CD14-positive monocyte (primary cell): ENCODE measurements at regions not wholly inside any gene's neighbourhood (a gene's known extent, or its start where the extent isn't known, plus 50 kb on each side); places are given as distances from the start of the nearest gene placed in this dataset.
"Not testable (repeated sequence)": the region's sequence is repeated elsewhere in the genome, so short reads cannot be mapped to it uniquely, and the experiment has no call there.

ENCODE experiments used
- DNase-seq, 3 donors: peaks; one replicate each; pipeline ENCODE4 v3.0.0-alpha.2; 2011 to 2022
- H2AFZ ChIP-seq: 2 replicates; pipeline ENCODE4 v1.6.0; 2012; ENCODE audit warnings: mild to moderate bottlenecking, low read depth, low read length, inconsistent platforms; ENCODE audit not compliant: insufficient read depth, poor library complexity, severe bottlenecking
- H3K27ac ChIP-seq, 2 donors: 1 replicate in 1 of 2; 2 replicates in 1 of 2; pipeline ENCODE4 v1.5.1; 2012 to 2013; ENCODE audit warnings: low read length in 2 of 2, control low read depth in 1 of 2, inconsistent platforms in 1 of 2, low read depth in 1 of 2, mild to moderate bottlenecking in 1 of 2
- H3K27me3 ChIP-seq, 2 donors: one replicate each; pipeline versions ENCODE4 v1.6.0 to v1.6.1; 2011 to 2013; ENCODE audit warnings: low read length in 2 of 2; ENCODE audit not compliant: control insufficient read depth in 2 of 2, insufficient read depth in 2 of 2
- H3K36me3 ChIP-seq, 2 donors: replicated peaks in 1 of 2; 1 replicate in 1 of 2; 2 replicates in 1 of 2; pipeline versions ENCODE4 v1.5.1 to v1.6.1; 2012 to 2013; ENCODE audit warnings: low read length in 2 of 2, control low read depth in 1 of 2, inconsistent platforms in 1 of 2, mild to moderate bottlenecking in 1 of 2; ENCODE audit not compliant: insufficient read depth in 2 of 2, control insufficient read depth in 1 of 2
- H3K4me1 ChIP-seq, 2 donors: 1 replicate in 1 of 2; 2 replicates in 1 of 2; pipeline versions ENCODE4 v1.5.1 to v1.6.1; 2012 to 2013; ENCODE audit warnings: low read length in 2 of 2, control low read depth in 1 of 2, inconsistent platforms in 1 of 2, mild to moderate bottlenecking in 1 of 2, moderate library complexity in 1 of 2; ENCODE audit not compliant: insufficient read depth in 2 of 2, control insufficient read depth in 1 of 2
- H3K4me2 ChIP-seq: replicated peaks from 2 replicates; pipeline ENCODE3; 2012; ENCODE audit warnings: low read length, moderate library complexity, mild to moderate bottlenecking; ENCODE audit not compliant: poor library complexity, severe bottlenecking; ENCODE audit errors: extremely low read depth
- H3K4me3 ChIP-seq, 3 experiments: fragments of 200-600 bp in 1 of 3; sonication (generic) in 1 of 3; replicated peaks in 1 of 3; 1 replicate in 2 of 3; 2 replicates in 1 of 3; pipeline ENCODE4 v1.5.1; 2011 to 2013; ENCODE audit warnings: low read length in 3 of 3, mild to moderate bottlenecking in 3 of 3, control low read depth in 2 of 3, low read depth in 2 of 3, inconsistent platforms in 1 of 3, moderate library complexity in 1 of 3
- H3K79me2 ChIP-seq: 2 replicates; pipeline ENCODE4 v1.6.0; 2012; ENCODE audit warnings: mild to moderate bottlenecking, control low read depth, inconsistent platforms, low read length, moderate library complexity; ENCODE audit not compliant: insufficient read depth
- H3K9ac ChIP-seq: 2 replicates; pipeline ENCODE4 v1.6.0; 2017; ENCODE audit warnings: low read length, mild to moderate bottlenecking; ENCODE audit not compliant: insufficient read depth, poor library complexity, severe bottlenecking
- H3K9me3 ChIP-seq, 2 donors: replicated peaks in 1 of 2; 1 replicate in 1 of 2; 2 replicates in 1 of 2; pipeline versions ENCODE4 v1.5.1 to v1.6.1; 2012 to 2013; ENCODE audit warnings: low read length in 2 of 2, control low read depth in 1 of 2; ENCODE audit not compliant: control insufficient read depth in 1 of 2, insufficient read depth in 1 of 2
- H4K20me1 ChIP-seq: 2 replicates; pipeline ENCODE4 v1.6.0; 2012; ENCODE audit warnings: mild to moderate bottlenecking, low read length, control low read depth, moderate library complexity; ENCODE audit not compliant: insufficient read depth
- H3K27ac Mint-ChIP-seq, 7 donors: one replicate each; pipeline ENCODE4 v1.8.0; 2020; ENCODE audit warnings: mild to moderate bottlenecking in 7 of 7, mixed read lengths in 7 of 7, moderate library complexity in 6 of 7, inconsistent platforms in 2 of 7
- H3K27me3 Mint-ChIP-seq, 3 donors: one replicate each; pipeline ENCODE4 v1.8.0; 2021 to 2022; ENCODE audit warnings: low read depth in 3 of 3, mild to moderate bottlenecking in 3 of 3, mixed read lengths in 3 of 3, moderate library complexity in 3 of 3, inconsistent platforms in 1 of 3
- H3K36me3 Mint-ChIP-seq, 2 donors: one replicate each; pipeline ENCODE4 v1.8.0; 2020; ENCODE audit warnings: mixed read lengths in 2 of 2, inconsistent platforms in 1 of 2, mild to moderate bottlenecking in 1 of 2
- H3K4me1 Mint-ChIP-seq: one replicate; pipeline ENCODE4 v1.8.0; 2020; ENCODE audit warnings: mild to moderate bottlenecking, mixed read lengths
- H3K4me3 Mint-ChIP-seq, 2 donors: one replicate each; pipeline ENCODE4 v1.8.0; 2020; ENCODE audit warnings: mild to moderate bottlenecking in 2 of 2, mixed read lengths in 2 of 2, moderate library complexity in 1 of 2
- H3K9me3 Mint-ChIP-seq, 7 donors: one replicate each; pipeline ENCODE4 v1.8.0; 2020 to 2022; ENCODE audit warnings: mixed read lengths in 7 of 7, mild to moderate bottlenecking in 6 of 7, moderate library complexity in 6 of 7, inconsistent platforms in 2 of 7
- CTCF ChIP-seq: fragments of 200-600 bp; IDR thresholded peaks from one replicate; pipeline ENCODE4 v1.8.0; 2022; ENCODE audit warnings: antibody characterized with exemption, mild to moderate bottlenecking
- WGBS: methylation state at CpG from one replicate; pipeline ENCODE4 v1.1.5; 2013; ENCODE audit warnings: missing lambda C conversion rate; ENCODE audit not compliant: insufficient coverage; 5-methylcytosine and 5-hydroxymethylcytosine counted together
- intact Hi-C, 2 donors: fragments of 100-400 bp; cut with micrococcal nuclease; formaldehyde crosslinking; loops; one replicate each; pipeline versions ENCODE4 v1.15.0 to v1.15.1; 2023

GRCh38 chr10:55793024-55793423, 568.0 kb downstream of the ZWINT start:
- Histone ChIP-seq H3K4me1 (no peaks in the 10 kb centered on the region), H3K4me3 (no peak overlapping the region), H4K20me1 (no peaks in the 10 kb centered on the region), H3K9me3 (no peaks in the 10 kb centered on the region), H3K36me3 (no peaks in the 10 kb centered on the region), H3K27ac (no peak overlapping the region), H3K4me2 (no peak overlapping the region), H3K9ac (no peak overlapping the region), H3K27me3 (no peaks in the 10 kb centered on the region), H3K79me2 (no peaks in the 10 kb centered on the region), H2AFZ (no peak overlapping the region)
- no peak overlapping the region for H3K4me3 Mint-ChIP-seq
- peaks cover 0 to 1% (median 0%) of the 10 kb centered on the region in 3 donors for H3K27me3 Mint-ChIP-seq
- H3K27ac Mint-ChIP-seq, result no peak overlapping the region
- no peak for TF ChIP-seq CTCF
- intact Hi-C loops, result no loop called here
- H3K4me1 Mint-ChIP-seq, result no peaks in the 10 kb centered on the region
- DNase-seq, result no peak
- peaks cover 0 to 6% (median 2%) of the 10 kb centered on the region in 7 donors for H3K9me3 Mint-ChIP-seq
- H3K36me3 Mint-ChIP-seq, result no peaks in the 10 kb centered on the region
- WGBS, result 80% methylated on average over 1 of the region's 3 CpGs

GRCh38 chr10:55790276-55790675, 570.8 kb downstream of the ZWINT start:
- H3K4me3 Mint-ChIP-seq, H3K27ac ChIP-seq, H3K9me3 ChIP-seq, H2AFZ ChIP-seq, H3K9ac ChIP-seq, H3K4me2 ChIP-seq, H3K27me3 ChIP-seq, intact Hi-C loops, H3K4me1 ChIP-seq, H3K4me1 Mint-ChIP-seq, H4K20me1 ChIP-seq, H3K79me2 ChIP-seq, H3K36me3 Mint-ChIP-seq, H3K27me3 Mint-ChIP-seq, DNase-seq, H3K9me3 Mint-ChIP-seq, H3K36me3 ChIP-seq, H3K27ac Mint-ChIP-seq, H3K4me3 ChIP-seq: not testable (repeated sequence)
- WGBS, result no CpG with 5 or more reads among the region's 1 CpG
